ENCODE measurements at regions not wholly inside any gene's neighbourhood (a gene's known extent, or its start where the extent isn't known, plus 50 kb on each side); places are given as distances from the start of the nearest gene placed in this dataset.
"Not testable (repeated sequence)": the region's sequence is repeated elsewhere in the genome, so short reads cannot be mapped to it uniquely, and the experiment has no call there.

- no peak overlapping the region for H3K4me3 Mint-ChIP-seq
- H3K27ac Mint-ChIP-seq: no peak overlapping the region
- H3K9me3 Mint-ChIP-seq: no peaks in the 10 kb centered on the region
- H3K4me1 Mint-ChIP-seq: no peaks in the 10 kb centered on the region
- H3K36me3 ChIP-seq (ENCODE audit: control insufficient read depth, insufficient read depth, low read length): no peaks in the 10 kb centered on the region
- no peaks in the 10 kb centered on the region for H3K9me3 ChIP-seq (ENCODE audit: control insufficient read depth, low read length)
- no peaks in the 10 kb centered on the region for H3K36me3 Mint-ChIP-seq (ENCODE audit: low read depth)
- no peak overlapping the region for H3K27ac ChIP-seq (ENCODE audit: low read depth, low read length)
- peak; percentile 8 for DNase-seq
- TF ChIP-seq CTCF (conservative IDR thresholded peaks at IDR 0.05): no peak
- no peak overlapping the region for H3K9ac ChIP-seq (ENCODE audit: extremely low read depth, low read length, poor library complexity, severe bottlenecking)
- H3K4me3 ChIP-seq (ENCODE audit: low read length): no peak overlapping the region
- 80 to 90% methylated on average over 1 to 2 of the region's 2 CpGs for WGBS, 2 experiments (ENCODE audit: insufficient coverage in 1 of 2, insufficient read length in 1 of 2)
- H3K27me3 Mint-ChIP-seq (ENCODE audit: insufficient read depth): no peaks in the 10 kb centered on the region
- H3K27me3 ChIP-seq (ENCODE audit: control insufficient read depth, insufficient read depth, low read length, poor library complexity, severe bottlenecking): no peaks in the 10 kb centered on the region
- H3K4me1 ChIP-seq (ENCODE audit: control insufficient read depth, insufficient read depth, low read length): no peaks in the 10 kb centered on the region
Observed at GRCh38 chr1:29554208-29554778, 318.0 kb downstream of the PTPRU start.

- no peaks in the 10 kb centered on the region for H3K9me3 ChIP-seq (ENCODE audit: control insufficient read depth, low read length)
- Mint-ChIP-seq H3K4me3 (no peak overlapping the region), H3K27me3 (ENCODE audit: insufficient read depth) (peaks cover 2% of the 10 kb centered on the region), H3K4me1 (no peaks in the 10 kb centered on the region), H3K36me3 (ENCODE audit: low read depth) (no peaks in the 10 kb centered on the region), H3K9me3 (no peaks in the 10 kb centered on the region), H3K27ac (no peak overlapping the region)
- H3K27ac ChIP-seq (ENCODE audit: low read depth, low read length): no peak overlapping the region
- DNase-seq: peak; percentile 16
- no peak overlapping the region for H3K9ac ChIP-seq (ENCODE audit: extremely low read depth, low read length, poor library complexity, severe bottlenecking)
- H3K4me3 ChIP-seq (ENCODE audit: low read length): no peak overlapping the region
- WGBS, 2 experiments (ENCODE audit: insufficient coverage in 1 of 2, insufficient read length in 1 of 2): 89% methylated on average over 18 to 21 of the region's 21 CpGs
- H3K27me3 ChIP-seq (ENCODE audit: control insufficient read depth, insufficient read depth, low read length, poor library complexity, severe bottlenecking): no peaks in the 10 kb centered on the region
- no peaks in the 10 kb centered on the region for H3K36me3 ChIP-seq (ENCODE audit: control insufficient read depth, insufficient read depth, low read length)
- no peak for TF ChIP-seq CTCF (conservative IDR thresholded peaks at IDR 0.05)
- no peaks in the 10 kb centered on the region for H3K4me1 ChIP-seq (ENCODE audit: control insufficient read depth, insufficient read depth, low read length)
Observed at GRCh38 chr1:29551123-29551936, 315.0 kb downstream of the PTPRU start.

GRCh38 chr1:29550119-29550841 is 314.0 kb downstream of the PTPRU start:
- no peak overlapping the region for H3K27ac Mint-ChIP-seq
- H3K9ac ChIP-seq (ENCODE audit: extremely low read depth, low read length, poor library complexity, severe bottlenecking): no peak overlapping the region
- 87 to 95% methylated on average over 10 to 19 of the region's 19 CpGs for WGBS, 2 experiments (ENCODE audit: insufficient coverage in 1 of 2, insufficient read length in 1 of 2)
- peaks cover 2% of the 10 kb centered on the region for H3K27me3 Mint-ChIP-seq (ENCODE audit: insufficient read depth)
- H3K4me1 Mint-ChIP-seq: no peaks in the 10 kb centered on the region
- H3K9me3 Mint-ChIP-seq: no peaks in the 10 kb centered on the region
- H3K36me3 Mint-ChIP-seq (ENCODE audit: low read depth): no peaks in the 10 kb centered on the region
- H3K27me3 ChIP-seq (ENCODE audit: control insufficient read depth, insufficient read depth, low read length, poor library complexity, severe bottlenecking): no peaks in the 10 kb centered on the region
- no peak overlapping the region for H3K27ac ChIP-seq (ENCODE audit: low read depth, low read length)
- no peak overlapping the region for H3K4me3 ChIP-seq (ENCODE audit: low read length)
- peak; percentile 72 for DNase-seq
- H3K4me3 Mint-ChIP-seq: no peak overlapping the region
- no peaks in the 10 kb centered on the region for H3K9me3 ChIP-seq (ENCODE audit: control insufficient read depth, low read length)
- no peaks in the 10 kb centered on the region for H3K4me1 ChIP-seq (ENCODE audit: control insufficient read depth, insufficient read depth, low read length)
- no peak for TF ChIP-seq CTCF (conservative IDR thresholded peaks at IDR 0.05)
- no peaks in the 10 kb centered on the region for H3K36me3 ChIP-seq (ENCODE audit: control insufficient read depth, insufficient read depth, low read length)

- H3K4me1 ChIP-seq (ENCODE audit: control insufficient read depth, insufficient read depth, low read length); H3K27me3 Mint-ChIP-seq (ENCODE audit: insufficient read depth); H3K4me3 ChIP-seq (ENCODE audit: low read length); DNase-seq; H3K9me3 Mint-ChIP-seq; H3K4me3 Mint-ChIP-seq; H3K27me3 ChIP-seq (ENCODE audit: control insufficient read depth, insufficient read depth, low read length, poor library complexity, severe bottlenecking); H3K4me1 Mint-ChIP-seq; H3K9me3 ChIP-seq (ENCODE audit: control insufficient read depth, low read length); H3K9ac ChIP-seq (ENCODE audit: extremely low read depth, low read length, poor library complexity, severe bottlenecking); H3K27ac ChIP-seq (ENCODE audit: low read depth, low read length); H3K27ac Mint-ChIP-seq; H3K36me3 ChIP-seq (ENCODE audit: control insufficient read depth, insufficient read depth, low read length); H3K36me3 Mint-ChIP-seq (ENCODE audit: low read depth): not testable (repeated sequence)
- WGBS, 2 experiments (ENCODE audit: insufficient coverage in 1 of 2, insufficient read length in 1 of 2): 83 to 90% methylated on average over 2 to 7 of the region's 7 CpGs
Observed at GRCh38 chr1:29549728-29550118, 313.4 kb downstream of the PTPRU start.

Measured in endodermal cell (in vitro differentiated cells).